Stimulated activated CD4-positive, alpha-beta T cell treated with anti-CD3 and anti-CD28 coated beads, Interleukin-1b, Interleukin-23, amount 100 ng/mL, for 4 hours (primary cell): ENCODE measurements at regions not wholly inside any gene's neighbourhood (a gene's known extent, or its start where the extent isn't known, plus 50 kb on each side); places are given as distances from the start of the nearest gene placed in this dataset.
"Not testable (repeated sequence)": the region's sequence is repeated elsewhere in the genome, so short reads cannot be mapped to it uniquely, and the experiment has no call there.

Experiments
- DNase-seq, 2 donors: peaks; one replicate each; pipeline ENCODE4 v3.0.0-alpha.2; 2020; ENCODE audit warnings: low read depth in 2 of 2

GRCh38 chr16:29355339-29356059, 51.0 kb downstream of the NPIPB11 start:
- DNase-seq, result not testable (repeated sequence)

DNA sequence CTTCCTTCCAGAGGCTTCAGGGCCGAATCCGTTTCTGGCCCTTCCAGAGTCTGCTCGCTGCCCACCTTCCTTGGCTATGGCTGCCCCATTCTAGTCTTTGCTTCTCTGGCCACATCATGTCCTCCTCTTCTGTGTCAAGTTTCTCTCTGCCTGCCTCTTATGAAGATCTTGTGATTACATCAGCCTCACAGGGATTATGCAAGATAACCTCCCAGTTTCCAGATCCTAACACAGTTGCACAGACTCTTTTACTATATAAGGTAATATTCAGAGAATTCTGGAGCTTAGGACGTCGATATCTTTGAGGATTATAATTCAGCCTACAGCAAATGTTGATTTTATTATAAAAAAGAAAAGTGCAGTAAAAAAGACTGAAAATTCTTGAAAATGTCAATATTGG, 52.1 kb downstream of the NPIPB11 start:
- DNase-seq, result not testable (repeated sequence)

- DNase-seq, result not testable (repeated sequence)
Measured at GRCh38 chr16:29352617-29352999, 53.9 kb downstream of the NPIPB11 start.

- DNase-seq, result not testable (repeated sequence)
Measured at GRCh38 chr16:29351970-29352616, 54.4 kb downstream of the NPIPB11 start.

GRCh38 chr16:29351271-29351969, 55.1 kb downstream of the NPIPB11 start:
- DNase-seq, result not testable (repeated sequence)

DNA sequence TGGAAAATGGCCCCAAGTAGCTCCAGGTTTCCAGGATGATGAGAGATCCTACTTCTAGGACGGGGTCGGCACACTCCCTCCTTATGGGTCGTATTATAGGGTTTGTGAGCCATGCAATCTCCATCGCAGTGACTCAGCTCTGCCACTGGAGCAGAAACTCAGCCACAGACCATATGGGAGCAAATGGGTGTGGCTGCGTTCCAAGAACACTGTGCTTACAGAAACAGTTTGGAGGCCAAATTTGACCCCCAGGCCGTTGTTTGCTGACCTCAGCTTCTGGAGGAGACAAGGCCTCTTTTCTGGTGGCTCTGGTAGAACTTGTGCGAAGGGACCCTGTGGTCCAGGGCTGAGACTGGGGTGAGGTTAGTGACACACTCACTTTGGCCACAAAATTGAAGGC, 56.5 kb downstream of the NPIPB11 start:
- not testable (repeated sequence) for DNase-seq

- DNase-seq, result not testable (repeated sequence)
Measured at GRCh38 chr16:29348748-29349147, 57.8 kb downstream of the NPIPB11 start.

- DNase-seq, result not testable (repeated sequence)
Measured at GRCh38 chr16:29348123-29348690, 58.3 kb downstream of the NPIPB11 start.

DNA sequence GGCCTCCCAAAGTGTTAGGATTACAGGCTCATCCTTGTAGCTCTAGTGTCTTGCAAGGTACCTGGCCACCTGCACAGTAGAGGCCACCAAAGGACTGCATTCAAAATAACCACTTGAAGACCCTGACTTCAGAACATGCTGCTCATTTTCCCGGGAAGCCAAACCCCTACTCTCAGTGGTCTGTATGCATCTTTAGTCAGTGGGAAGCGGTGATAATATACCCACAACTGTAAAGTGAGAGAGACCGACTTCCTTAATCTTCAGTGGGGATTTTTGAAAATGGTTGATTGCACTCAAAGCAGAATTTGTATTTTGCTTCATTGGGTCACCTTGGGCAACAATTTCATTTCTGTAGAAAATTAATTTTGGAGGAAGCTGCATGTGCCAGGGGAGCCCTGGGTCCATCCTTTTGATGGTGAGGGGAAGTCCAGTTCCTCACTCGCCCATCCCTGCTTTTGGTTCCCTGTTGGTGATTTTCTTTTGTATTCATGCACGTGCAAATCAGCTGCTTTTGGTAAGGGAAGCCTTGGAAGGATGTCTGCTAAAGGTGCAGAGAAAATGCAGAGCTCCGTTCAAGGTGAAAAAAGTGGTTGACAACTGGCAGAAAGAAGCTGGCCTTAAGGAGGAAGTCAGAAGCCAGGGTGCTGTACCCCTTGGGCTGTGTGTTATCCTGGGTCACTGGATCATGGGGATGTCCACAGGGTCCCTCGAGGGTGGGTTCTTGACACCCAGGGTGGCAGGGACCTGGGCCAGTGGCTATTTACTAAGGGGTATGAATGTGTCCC, 59.5 kb downstream of the NPIPB11 start:
- DNase-seq, result not testable (repeated sequence)

DNA sequence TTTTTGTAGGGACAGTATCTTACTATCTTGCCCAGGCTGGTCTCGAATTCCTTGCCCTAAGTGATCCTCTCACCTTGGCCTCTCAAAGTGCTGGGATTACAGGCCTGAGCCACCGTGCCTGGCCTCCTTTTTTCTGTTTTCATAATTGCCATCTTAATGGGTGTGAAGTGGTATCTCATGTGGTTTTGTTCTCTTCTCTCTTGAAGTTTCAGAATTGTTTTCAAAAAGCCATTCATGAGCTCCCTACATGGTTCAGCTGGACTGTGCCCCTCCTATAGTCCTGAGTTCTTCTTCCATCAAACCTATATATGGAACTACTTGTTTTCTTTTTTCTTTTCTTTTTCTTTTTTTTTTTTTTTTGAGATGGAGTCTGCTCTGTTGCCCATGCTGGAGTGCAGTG, 60.3 kb downstream of the NPIPB11 start:
- not testable (repeated sequence) for DNase-seq

- not testable (repeated sequence) for DNase-seq
Measured at GRCh38 chr16:29342937-29343336, 63.6 kb downstream of the NPIPB11 start.

GRCh38 chr16:29340779-29341438, 65.6 kb downstream of the NPIPB11 start:
- DNase-seq, result not testable (repeated sequence)

- DNase-seq, result not testable (repeated sequence)
Measured at GRCh38 chr16:29340235-29340634, 66.3 kb downstream of the NPIPB11 start.

- DNase-seq, result not testable (repeated sequence)
Measured at GRCh38 chr16:29338821-29339700, 67.5 kb downstream of the NPIPB11 start.

DNA sequence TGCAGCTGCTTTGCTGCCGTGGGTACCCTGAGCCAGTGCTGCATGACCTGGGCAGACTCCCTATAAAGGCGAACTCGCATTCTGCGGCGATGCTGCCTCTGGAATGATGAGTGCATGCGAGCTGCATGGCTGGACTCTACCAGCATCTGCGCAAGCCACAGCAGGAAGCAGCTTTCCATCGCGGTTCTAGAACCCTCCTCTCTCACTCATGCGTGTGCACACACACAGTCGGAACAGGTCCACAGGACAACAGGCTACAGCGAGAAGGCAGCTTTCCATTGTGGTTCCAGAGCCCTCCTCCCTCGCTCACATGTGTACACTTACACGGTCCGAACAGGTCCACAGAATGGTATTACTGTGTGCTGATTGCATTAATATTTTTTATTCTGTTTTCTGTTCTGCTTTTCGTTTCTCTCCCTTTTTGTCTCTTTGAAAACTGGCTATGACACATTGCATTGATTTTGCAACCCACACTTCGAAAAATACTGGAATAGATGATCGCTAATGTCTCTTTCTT, 69.1 kb downstream of the NPIPB11 start:
- not testable (repeated sequence) for DNase-seq

DNA sequence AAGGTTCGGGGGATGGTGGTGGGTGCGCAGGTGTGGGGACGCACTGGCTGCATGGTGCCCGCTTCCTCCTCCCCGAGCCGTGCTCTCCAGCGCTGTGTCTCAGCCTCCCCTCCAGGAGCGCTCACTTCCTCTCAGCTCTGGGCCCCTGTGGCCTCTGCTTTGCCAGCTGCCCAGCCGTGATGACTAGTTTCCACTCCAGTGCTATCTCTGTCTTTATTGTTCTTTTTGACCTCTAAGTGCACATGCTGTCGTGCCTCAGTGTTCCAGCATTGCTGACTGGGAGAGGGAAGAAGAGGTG, 71.0 kb downstream of the NPIPB11 start:
- DNase-seq, result not testable (repeated sequence)

DNA sequence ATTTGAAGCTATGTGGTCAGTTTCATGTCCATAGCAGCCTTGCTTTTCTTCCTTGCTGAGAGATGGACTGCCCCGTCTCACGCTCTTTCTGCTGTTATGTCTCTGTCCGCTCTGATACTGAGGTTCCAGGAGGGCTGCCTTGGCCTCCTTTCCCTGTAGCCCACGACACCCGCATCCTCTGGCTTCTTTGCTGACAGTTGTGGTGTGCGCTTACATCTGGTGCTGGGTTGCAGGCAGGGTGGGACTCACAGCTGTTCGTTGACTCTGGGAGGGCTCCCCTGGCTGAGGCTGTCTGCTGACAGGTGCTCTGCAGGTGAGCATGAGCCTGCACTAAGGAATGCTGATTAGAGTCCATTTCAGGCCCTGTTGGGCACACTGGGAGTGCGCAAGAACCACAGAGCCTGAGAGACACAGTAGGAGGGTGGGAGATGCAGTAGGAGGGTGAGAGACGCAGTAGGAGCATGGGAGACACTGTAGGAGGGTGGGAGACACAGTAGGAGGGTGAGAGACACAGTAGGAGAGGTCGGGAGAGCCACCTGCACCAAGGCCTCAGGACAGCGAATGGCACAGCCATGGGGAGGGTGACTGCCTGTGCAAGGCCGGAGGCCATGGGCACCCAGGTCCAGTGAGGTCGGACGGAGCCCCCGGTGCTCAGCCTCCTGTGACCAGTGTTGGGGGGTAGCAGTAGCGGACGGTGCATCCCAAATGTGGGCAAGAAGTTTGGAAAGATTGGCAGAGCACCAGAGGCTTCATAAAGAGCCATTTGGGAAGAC, 71.5 kb downstream of the NPIPB11 start:
- DNase-seq, result not testable (repeated sequence)

DNA sequence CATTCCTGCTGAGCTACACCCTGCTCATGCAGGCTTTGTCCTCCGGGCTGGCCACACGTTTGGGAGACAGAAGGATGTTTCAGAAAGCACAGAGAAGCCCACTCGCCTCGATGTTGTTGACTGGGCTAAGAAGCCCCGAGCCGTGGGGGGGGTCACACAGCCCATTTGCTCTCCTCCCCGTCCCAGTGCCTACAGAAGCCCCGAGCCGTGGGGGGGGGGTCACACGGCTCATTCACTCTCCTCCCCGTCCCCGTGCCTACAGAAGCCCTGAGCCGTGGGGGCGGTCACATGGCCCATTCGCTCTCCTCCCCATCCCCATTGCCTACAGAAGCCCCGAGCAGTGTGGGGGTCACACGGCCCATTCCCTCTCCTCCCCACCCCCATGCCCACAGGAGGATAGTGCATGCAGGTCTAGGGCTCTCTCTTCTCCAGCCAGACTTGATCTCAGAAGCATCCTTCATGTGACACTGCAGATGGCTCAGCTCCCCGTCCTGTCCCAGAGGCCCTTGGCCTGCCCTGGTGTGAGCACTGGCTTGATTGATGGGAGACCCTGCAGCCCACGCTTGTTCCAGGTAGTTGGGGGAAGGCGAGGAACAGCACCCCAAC, 72.9 kb downstream of the NPIPB11 start:
- DNase-seq, result not testable (repeated sequence)

GRCh38 chr16:29330623-29331022, 75.9 kb downstream of the NPIPB11 start:
- DNase-seq, result not testable (repeated sequence)
